NCI-H2227 treated with DMSO at 0.1 percent for 48 hours (cell line): ENCODE measurements at regions not wholly inside any gene's neighbourhood (a gene's known extent, or its start where the extent isn't known, plus 50 kb on each side); places are given as distances from the start of the nearest gene placed in this dataset.

ENCODE experiments used
- DNase-seq: peaks from one replicate; lab custom pipeline; 2025; lab: John Stamatoyannopoulos, UW

GRCh38 chr11:15907806-15908205 is 448.5 kb downstream of the SOX6 start:
- DNase-seq, result no peak

- peak; percentile 30 for DNase-seq
These were observed 446.3 kb downstream of the SOX6 start for GRCh38 chr11:15909937-15910598.

- DNase-seq, result no peak
These were observed 445.6 kb downstream of the SOX6 start for GRCh38 chr11:15910761-15911160.

GRCh38 chr11:15911377-15912044 is 444.8 kb downstream of the SOX6 start:
- DNase-seq, result no peak

GRCh38 chr11:15912291-15912690 is 444.1 kb downstream of the SOX6 start:
- no peak for DNase-seq

GRCh38 chr11:15912825-15913224 is 443.5 kb downstream of the SOX6 start:
- no peak for DNase-seq

GRCh38 chr11:15913261-15913660 is 443.1 kb downstream of the SOX6 start:
- DNase-seq, result no peak
